ENCODE measurements at regions not wholly inside any gene's neighbourhood (a gene's known extent, or its start where the extent isn't known, plus 50 kb on each side); places are given as distances from the start of the nearest gene placed in this dataset.

GRCh38 chrX:13201605-13202219 lies 118.1 kb downstream of the ATXN3L start:
- TF ChIP-seq CTCF (IDR thresholded peaks at IDR 0.05), result no peak
- no peak for TF ChIP-seq POLR2AphosphoS5 (IDR thresholded peaks at IDR 0.05)
- no peak for TF ChIP-seq POLR2A (IDR thresholded peaks at IDR 0.05; ENCODE audit: low read depth)
